ENCODE measurements at regions not wholly inside any gene's neighbourhood (a gene's known extent, or its start where the extent isn't known, plus 50 kb on each side); places are given as distances from the start of the nearest gene placed in this dataset.

DNA sequence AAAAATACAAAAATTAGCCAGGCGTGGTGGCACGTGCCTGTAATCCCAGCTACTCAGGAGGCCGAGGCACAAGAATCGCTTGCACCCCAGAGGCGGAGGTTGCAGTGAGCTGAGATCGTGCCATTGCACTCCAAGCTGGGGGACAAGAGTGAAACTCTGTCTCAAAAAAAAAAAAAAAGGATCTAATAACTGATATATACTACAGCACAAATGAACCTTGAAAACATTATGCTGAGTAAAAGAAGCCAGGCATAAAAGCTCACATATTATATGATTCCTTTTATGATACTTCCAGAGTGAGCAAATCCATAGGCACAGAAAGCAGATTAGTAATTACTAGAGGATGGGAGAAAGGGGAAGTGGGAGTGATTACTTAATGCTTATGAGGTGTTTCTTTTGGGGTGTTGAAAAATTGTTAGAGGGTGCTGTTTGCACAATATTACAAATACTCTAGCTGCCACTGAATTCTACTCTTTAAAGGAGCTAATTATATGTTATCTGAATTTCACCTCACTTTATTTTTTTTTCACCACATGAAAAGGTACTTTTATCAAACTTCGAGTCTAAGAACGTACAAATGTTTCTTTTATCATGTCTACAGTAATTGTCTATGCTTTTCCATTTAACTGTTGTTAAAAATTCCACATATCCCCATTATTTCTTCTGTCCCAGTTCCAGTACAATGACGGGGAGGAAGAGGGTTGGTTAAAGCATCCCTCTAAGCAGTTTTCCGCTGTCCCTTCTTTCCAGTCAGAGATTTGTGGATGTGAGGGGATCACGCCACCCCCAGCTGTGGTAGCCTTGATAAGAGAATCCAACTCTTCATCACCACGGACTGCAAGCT is 77.7 kb upstream of the FAM174B start:
- WGBS, 2 experiments (ENCODE audit: extremely low coverage in 1 of 2, insufficient coverage in 1 of 2, insufficient read length in 1 of 2, insufficient replicate concordance in 2 of 2, low coverage in 1 of 2, low lambda C conversion rate in 2 of 2, missing lambda C conversion rate in 1 of 2) = 95% methylated on average over 11 of the region's 12 CpGs; no CpG with 5 or more reads in 1 of the 2 experiments
- H3K27ac ChIP-seq (ENCODE audit: low read depth, low read length) = no peak overlapping the region
- no peak overlapping the region for H2AK5ac ChIP-seq (ENCODE audit: low read depth, low read length)
- FAIRE-seq (no peak), DNase-seq (ENCODE audit: low read depth in 1 of 2, low spot score in 2 of 2) (no peak)
- peak overlapping the region in 1 of 4 experiments; percentile 52; a peak in 2 of 8 replicates for H3K4me3 ChIP-seq (ENCODE audit: extremely low read depth in 1 of 4, insufficient read depth in 2 of 4, low read depth in 3 of 4, low read length in 4 of 4)
- CTCF ChIA-PET (ENCODE audit: partially characterized antibody) = interaction anchor here (0.6 to 1.7 kb wide), 5 partner anchors 16 to 263 kb away, joined by 3 to 5 read pairs (median 3); no protein-coding TSS in a partner anchor
- peak overlapping the region; percentile 68; the same call in 1 of the 2 replicates for H2BK12ac ChIP-seq (ENCODE audit: low read depth, low read length)
- H2BK5ac ChIP-seq (ENCODE audit: low read depth, low read length) = no peak overlapping the region
- H3K27me3 ChIP-seq (replicated peaks in 1 of 4; ENCODE audit: control insufficient read depth in 3 of 4, extremely low read depth in 1 of 4, insufficient read depth in 3 of 4, low read length in 3 of 4) = no peaks in the 10 kb centered on the region
- no peak overlapping the region for H2BK15ac ChIP-seq (ENCODE audit: low read length)
- no peak overlapping the region for H2BK120ac ChIP-seq (replicated peaks; ENCODE audit: low read depth, low read length)
- no peak overlapping the region for H4K5ac ChIP-seq (ENCODE audit: insufficient read length, low read depth, low read length)
- no peaks in the 10 kb centered on the region for H3K36me3 ChIP-seq (ENCODE audit: control insufficient read depth in 2 of 4, insufficient read depth in 4 of 4, low read length in 3 of 4)
- no peak overlapping the region for H3K23ac ChIP-seq (ENCODE audit: insufficient read length)
- H3K79me1 ChIP-seq (ENCODE audit: low read depth, low read length) = no peaks in the 10 kb centered on the region
- 0 out of 2 replicates have a peak overlapping the region, but pooled peaks have one; percentile 44 for H2AFZ ChIP-seq (ENCODE audit: low read length)
- H3K14ac ChIP-seq (ENCODE audit: insufficient read length) = no peak overlapping the region
- H4K91ac ChIP-seq (replicated peaks; ENCODE audit: insufficient read length, low read length) = no peak overlapping the region
- H3K56ac ChIP-seq (replicated peaks; ENCODE audit: insufficient read length, low read depth, low read length) = no peak overlapping the region
- H3K18ac ChIP-seq (ENCODE audit: extremely low read depth, low read length) = peak overlapping the region; percentile 71; the same call in 1 of the 2 replicates
- H3K4ac ChIP-seq (replicated peaks; ENCODE audit: insufficient read length, low read depth, low read length) = no peak overlapping the region
- H3K4me1 ChIP-seq (replicated peaks in 1 of 4; ENCODE audit: control insufficient read depth in 3 of 4, insufficient read depth in 4 of 4, low read length in 3 of 4) = no peaks in the 10 kb centered on the region
- peak overlapping the region in 1 of 2 experiments; percentile 79; a peak in 2 of 4 replicates for H3K4me2 ChIP-seq (ENCODE audit: insufficient read depth in 1 of 2, low read depth in 2 of 2, low read length in 2 of 2)
- no peak overlapping the region for H2BK20ac ChIP-seq (ENCODE audit: low read length)
- peak overlapping the region in 1 of 4 experiments; percentile 48; a peak in 1 of 7 replicates for H3K9ac ChIP-seq (replicated peaks in 1 of 4; ENCODE audit: extremely low read depth in 1 of 4, low read depth in 3 of 4, low read length in 3 of 4)
- H3K23me2 ChIP-seq (ENCODE audit: low read depth, low read length) = no peaks in the 10 kb centered on the region
- POLR2A ChIA-PET (ENCODE audit: partially characterized antibody) = interaction anchor here (1.2 to 1.9 kb wide), 5 partner anchors 14 to 77 kb away, joined by 3 to 7 read pairs (median 5); no protein-coding TSS in a partner anchor
- no peaks in the 10 kb centered on the region for H3K79me2 ChIP-seq (ENCODE audit: control insufficient read depth in 1 of 2, insufficient read depth in 2 of 2, low read length in 2 of 2)
- peaks cover 0 to 2% of the 10 kb centered on the region in 2 experiments for H4K20me1 ChIP-seq (replicated peaks in 1 of 2; ENCODE audit: control insufficient read depth in 1 of 2, insufficient read depth in 2 of 2, low read length in 2 of 2)
- no peaks in the 10 kb centered on the region for H3K9me3 ChIP-seq (ENCODE audit: insufficient read depth in 2 of 2, low read depth in 1 of 2, low read length in 1 of 2)
- H4K8ac ChIP-seq (ENCODE audit: extremely low read depth, insufficient read depth, low read length) = no peak overlapping the region
- TF ChIP-seq NRF1 (IDR thresholded peaks at IDR 0.05; ENCODE audit: low read depth, low read length) (no peak), YY1 (IDR thresholded peaks at IDR 0.05; ENCODE audit: low read depth, low read length) (no peak), TEAD4 (IDR thresholded peaks at IDR 0.05; ENCODE audit: low read depth, low read length) (no peak), POLR2AphosphoS5 (IDR thresholded peaks at IDR 0.05; ENCODE audit: low read depth, low read length) (no peak), SP2 (IDR thresholded peaks at IDR 0.05; ENCODE audit: low read length) (no peak), TCF12 (IDR thresholded peaks at IDR 0.05; ENCODE audit: low read depth, low read length) (no peak), ASH2L (IDR thresholded peaks at IDR 0.05; ENCODE audit: low read length) (no peak), EGR1 (IDR thresholded peaks at IDR 0.05; ENCODE audit: borderline replicate concordance, low read depth, low read length) (no peak), POLR2A (IDR thresholded peaks at IDR 0.05; ENCODE audit: control extremely low read depth in 1 of 2, low read depth in 2 of 2, low read length in 2 of 2) (no peak), NANOG (IDR thresholded peaks at IDR 0.05; ENCODE audit: insufficient read depth, low read depth, low read length, poor library complexity, severe bottlenecking) (no peak), KDM5A (IDR thresholded peaks at IDR 0.05; ENCODE audit: low read length) (no peak), RXRA (IDR thresholded peaks at IDR 0.05; ENCODE audit: insufficient read depth, low read depth, low read length) (no peak)
- TF ChIP-seq, protein P1, sequence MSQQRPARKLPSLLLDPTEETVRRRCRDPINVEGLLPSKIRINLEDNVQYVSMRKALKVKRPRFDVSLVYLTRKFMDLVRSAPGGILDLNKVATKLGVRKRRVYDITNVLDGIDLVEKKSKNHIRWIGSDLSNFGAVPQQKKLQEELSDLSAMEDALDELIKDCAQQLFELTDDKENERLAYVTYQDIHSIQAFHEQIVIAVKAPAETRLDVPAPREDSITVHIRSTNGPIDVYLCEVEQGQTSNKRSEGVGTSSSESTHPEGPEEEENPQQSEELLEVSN (IDR thresholded peaks at IDR 0.05) = no peak
